Vagina (tissue), 2 donors: ENCODE measurements at regions not wholly inside any gene's neighbourhood (a gene's known extent, or its start where the extent isn't known, plus 50 kb on each side); places are given as distances from the start of the nearest gene placed in this dataset.

ENCODE experiments used
- DNase-seq, 2 donors: peaks; one replicate each; pipeline ENCODE4 v3.0.0-alpha.2; 2017; ENCODE audit errors: extremely low spot score in 2 of 2
- H3K27ac ChIP-seq: fragments of 200-600 bp; sonication (generic); one replicate; pipeline ENCODE4 v1.5.1; 2019
- H3K27me3 ChIP-seq: fragments of 200-600 bp; sonication (generic); one replicate; pipeline ENCODE4 v1.5.1; 2019
- H3K36me3 ChIP-seq, 2 donors: fragments of 200-600 bp; sonication (generic); one replicate each; pipeline ENCODE4 v1.5.1; 2017 to 2019
- H3K4me1 ChIP-seq: fragments of 200-600 bp; sonication (generic); one replicate; pipeline ENCODE4 v1.5.1; 2019
- H3K4me3 ChIP-seq, 2 donors: fragments of 200-600 bp; sonication (generic); 1 replicate in 1 of 2; 2 replicates in 1 of 2; pipeline ENCODE4 v1.5.1; 2016 to 2019
- H3K9me3 ChIP-seq: fragments of 200-600 bp; sonication (generic); one replicate; pipeline ENCODE4 v1.5.1; 2019
- CTCF ChIP-seq, 3 experiments: fragments of 450-650 bp in 2 of 3; fragments of 200-600 bp in 1 of 3; sonication (generic) in 1 of 3; IDR thresholded peaks; one replicate each; pipeline ENCODE4 v1.5.1; 2017 to 2019; ENCODE audit warnings: antibody characterized with exemption in 3 of 3, mild to moderate bottlenecking in 2 of 3, moderate library complexity in 2 of 3
- POLR2A ChIP-seq, 2 donors: fragments of 450-650 bp; IDR thresholded peaks; one replicate each; pipeline ENCODE4 v1.6.1; 2017; ENCODE audit warnings: antibody characterized with exemption in 2 of 2, mild to moderate bottlenecking in 2 of 2, moderate library complexity in 2 of 2
- POLR2AphosphoS5 ChIP-seq, 2 donors: sonication (generic); formaldehyde crosslinking; IDR thresholded peaks; one replicate each; pipeline ENCODE4 v1.9.0; 2017; ENCODE audit warnings: antibody characterized with exemption in 2 of 2, mild to moderate bottlenecking in 2 of 2, low read depth in 1 of 2; ENCODE audit not compliant: insufficient read depth in 1 of 2
- intact Hi-C: fragments of 100-400 bp; cut with DNase I; formaldehyde crosslinking; loops from one replicate; pipeline ENCODE4 v1.15.1; 2023

GRCh38 chr13:38415233-38415632 is 65.6 kb downstream of the UFM1 start:
- Histone ChIP-seq H3K4me3 (no peak overlapping the region), H3K4me1 (no peaks in the 10 kb centered on the region), H3K27ac (no peak overlapping the region), H3K36me3 (no peaks in the 10 kb centered on the region), H3K9me3 (no peaks in the 10 kb centered on the region), H3K27me3 (no peaks in the 10 kb centered on the region)
- no peak for DNase-seq
- intact Hi-C loops: no loop called here
- TF ChIP-seq POLR2AphosphoS5 (IDR thresholded peaks at IDR 0.05; ENCODE audit: insufficient read depth in 1 of 2, low read depth in 1 of 2) (no peak), POLR2A (IDR thresholded peaks at IDR 0.05) (no peak), CTCF (IDR thresholded peaks at IDR 0.05) (no peak)

GRCh38 chr13:38417241-38417640 is 67.6 kb downstream of the UFM1 start:
- no peak overlapping the region for H3K4me3 ChIP-seq
- no peaks in the 10 kb centered on the region for H3K27me3 ChIP-seq
- no peak for DNase-seq
- H3K27ac ChIP-seq: no peak overlapping the region
- H3K9me3 ChIP-seq: no peaks in the 10 kb centered on the region
- intact Hi-C loops: no loop called here
- no peaks in the 10 kb centered on the region for H3K4me1 ChIP-seq
- no peaks in the 10 kb centered on the region for H3K36me3 ChIP-seq
- TF ChIP-seq POLR2AphosphoS5 (IDR thresholded peaks at IDR 0.05; ENCODE audit: insufficient read depth in 1 of 2, low read depth in 1 of 2): no peak
- no peak for TF ChIP-seq CTCF (IDR thresholded peaks at IDR 0.05)

GRCh38 chr13:38417727-38418126 is 68.1 kb downstream of the UFM1 start:
- DNase-seq: no peak
- Histone ChIP-seq H3K27me3 (no peaks in the 10 kb centered on the region), H3K4me1 (no peaks in the 10 kb centered on the region), H3K27ac (no peak overlapping the region), H3K9me3 (no peaks in the 10 kb centered on the region), H3K4me3 (no peak overlapping the region), H3K36me3 (no peaks in the 10 kb centered on the region)
- peak in 1 of 3 experiments; percentile 23 for TF ChIP-seq CTCF (IDR thresholded peaks at IDR 0.05)
- TF ChIP-seq POLR2A (IDR thresholded peaks at IDR 0.05): no peak
- intact Hi-C loops: no loop called here

- intact Hi-C loops: no loop called here
- DNase-seq: no peak
- no peak overlapping the region for H3K4me3 ChIP-seq
- no peak overlapping the region for H3K27ac ChIP-seq
- H3K4me1 ChIP-seq: no peaks in the 10 kb centered on the region
- H3K9me3 ChIP-seq: no peaks in the 10 kb centered on the region
- no peaks in the 10 kb centered on the region for H3K36me3 ChIP-seq
- H3K27me3 ChIP-seq: no peaks in the 10 kb centered on the region
- TF ChIP-seq POLR2A (IDR thresholded peaks at IDR 0.05): no peak
- TF ChIP-seq POLR2AphosphoS5 (IDR thresholded peaks at IDR 0.05; ENCODE audit: insufficient read depth in 1 of 2, low read depth in 1 of 2): no peak
- TF ChIP-seq CTCF (IDR thresholded peaks at IDR 0.05): no peak
Measured at GRCh38 chr13:38418286-38418685, 68.6 kb downstream of the UFM1 start.

- no peak overlapping the region for H3K27ac ChIP-seq
- no peaks in the 10 kb centered on the region for H3K9me3 ChIP-seq
- no peak for TF ChIP-seq POLR2A (IDR thresholded peaks at IDR 0.05)
- TF ChIP-seq POLR2AphosphoS5 (IDR thresholded peaks at IDR 0.05; ENCODE audit: insufficient read depth in 1 of 2, low read depth in 1 of 2): no peak
- TF ChIP-seq CTCF (IDR thresholded peaks at IDR 0.05): no peak
- H3K36me3 ChIP-seq: no peaks in the 10 kb centered on the region
- H3K27me3 ChIP-seq: no peaks in the 10 kb centered on the region
- DNase-seq: no peak
- no peak overlapping the region for H3K4me3 ChIP-seq
- no peaks in the 10 kb centered on the region for H3K4me1 ChIP-seq
- intact Hi-C loops: no loop called here
Measured at GRCh38 chr13:38419312-38419873, 69.7 kb downstream of the UFM1 start.
